ENCODE measurements at regions not wholly inside any gene's neighbourhood (a gene's known extent, or its start where the extent isn't known, plus 50 kb on each side); places are given as distances from the start of the nearest gene placed in this dataset.
"Not testable (repeated sequence)": the region's sequence is repeated elsewhere in the genome, so short reads cannot be mapped to it uniquely, and the experiment has no call there.

- DNase-seq: no peak
- no peak for ATAC-seq
- H3K27ac Mint-ChIP-seq: no peak overlapping the region
- H3K4me3 Mint-ChIP-seq: no peak overlapping the region
- no peaks in the 10 kb centered on the region for H3K36me3 Mint-ChIP-seq (ENCODE audit: low read depth)
- POLR2A ChIA-PET: no interaction called here
- H3K4me1 Mint-ChIP-seq (ENCODE audit: low read depth): no peaks in the 10 kb centered on the region
- H3K9me3 Mint-ChIP-seq (ENCODE audit: insufficient read depth): no peaks in the 10 kb centered on the region
- H3K27me3 Mint-ChIP-seq (ENCODE audit: low read depth): peaks cover 2% of the 10 kb centered on the region
- CTCF ChIA-PET: no interaction called here
Observed at GRCh38 chr6:140671926-140672325, 1297.5 kb upstream of the CITED2 start.

GRCh38 chr6:140670021-140670420 is 1295.6 kb upstream of the CITED2 start:
- DNase-seq (no peak), ATAC-seq (no peak)
- Mint-ChIP-seq H3K27ac (no peak overlapping the region), H3K9me3 (ENCODE audit: insufficient read depth) (no peaks in the 10 kb centered on the region), H3K4me1 (ENCODE audit: low read depth) (no peaks in the 10 kb centered on the region), H3K4me3 (no peak overlapping the region), H3K27me3 (ENCODE audit: low read depth) (peaks cover 2% of the 10 kb centered on the region), H3K36me3 (ENCODE audit: low read depth) (no peaks in the 10 kb centered on the region)
- ChIA-PET CTCF (no interaction called here), POLR2A (no interaction called here)

- Mint-ChIP-seq H3K9me3 (ENCODE audit: insufficient read depth) (no peaks in the 10 kb centered on the region), H3K27ac (no peak overlapping the region), H3K4me1 (ENCODE audit: low read depth) (no peaks in the 10 kb centered on the region), H3K36me3 (ENCODE audit: low read depth) (no peaks in the 10 kb centered on the region), H3K4me3 (no peak overlapping the region), H3K27me3 (ENCODE audit: low read depth) (peaks cover 2% of the 10 kb centered on the region)
- ATAC-seq (no peak), DNase-seq (no peak)
- ChIA-PET POLR2A (no interaction called here), CTCF (no interaction called here)
Observed at GRCh38 chr6:140669321-140669720, 1294.9 kb upstream of the CITED2 start.

DNA sequence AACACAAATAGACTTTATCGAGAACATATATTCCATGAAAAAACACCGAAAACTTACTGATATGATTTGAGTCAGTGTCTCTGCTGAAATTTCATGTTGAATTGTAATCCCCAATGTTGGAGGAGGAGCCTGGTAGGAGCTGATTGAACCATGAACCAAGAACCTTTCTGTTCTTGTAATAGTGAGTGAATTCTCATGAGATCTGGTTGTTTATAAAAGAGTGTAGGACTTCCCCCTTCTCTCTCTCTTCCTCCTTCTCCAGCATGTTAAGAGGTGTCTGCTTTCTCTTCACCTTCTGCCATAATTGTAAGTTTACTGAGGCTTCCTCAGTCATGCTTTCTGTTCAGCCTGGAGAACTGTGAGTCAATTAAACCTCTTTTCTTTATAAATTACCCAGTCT is 1289.3 kb upstream of the CITED2 start:
- ChIA-PET CTCF (no interaction called here), POLR2A (no interaction called here)
- DNase-seq: no peak
- no peak for ATAC-seq
- H3K27me3 Mint-ChIP-seq (ENCODE audit: low read depth): no peaks in the 10 kb centered on the region
- H3K4me3 Mint-ChIP-seq: no peak overlapping the region
- no peaks in the 10 kb centered on the region for H3K9me3 Mint-ChIP-seq (ENCODE audit: insufficient read depth)
- no peaks in the 10 kb centered on the region for H3K36me3 Mint-ChIP-seq (ENCODE audit: low read depth)
- H3K27ac Mint-ChIP-seq: no peak overlapping the region
- no peaks in the 10 kb centered on the region for H3K4me1 Mint-ChIP-seq (ENCODE audit: low read depth)

GRCh38 chr6:140663094-140663493 is 1288.6 kb upstream of the CITED2 start:
- no peak overlapping the region for H3K27ac Mint-ChIP-seq
- H3K4me3 Mint-ChIP-seq: no peak overlapping the region
- no peak for DNase-seq
- H3K27me3 Mint-ChIP-seq (ENCODE audit: low read depth): no peaks in the 10 kb centered on the region
- H3K9me3 Mint-ChIP-seq (ENCODE audit: insufficient read depth): no peaks in the 10 kb centered on the region
- H3K4me1 Mint-ChIP-seq (ENCODE audit: low read depth): no peaks in the 10 kb centered on the region
- ATAC-seq: no peak
- ChIA-PET POLR2A (no interaction called here), CTCF (no interaction called here)
- no peaks in the 10 kb centered on the region for H3K36me3 Mint-ChIP-seq (ENCODE audit: low read depth)

GRCh38 chr6:140661691-140662090 is 1287.2 kb upstream of the CITED2 start:
- ChIA-PET CTCF (no interaction called here), POLR2A (no interaction called here)
- H3K27me3 Mint-ChIP-seq (ENCODE audit: low read depth): no peaks in the 10 kb centered on the region
- H3K9me3 Mint-ChIP-seq (ENCODE audit: insufficient read depth): no peaks in the 10 kb centered on the region
- no peak overlapping the region for H3K27ac Mint-ChIP-seq
- no peak for DNase-seq
- H3K36me3 Mint-ChIP-seq (ENCODE audit: low read depth): no peaks in the 10 kb centered on the region
- no peak overlapping the region for H3K4me3 Mint-ChIP-seq
- no peak for ATAC-seq
- no peaks in the 10 kb centered on the region for H3K4me1 Mint-ChIP-seq (ENCODE audit: low read depth)

- Mint-ChIP-seq H3K27ac (no peak overlapping the region), H3K9me3 (ENCODE audit: insufficient read depth) (no peaks in the 10 kb centered on the region), H3K27me3 (ENCODE audit: low read depth) (no peaks in the 10 kb centered on the region), H3K4me3 (no peak overlapping the region), H3K36me3 (ENCODE audit: low read depth) (no peaks in the 10 kb centered on the region), H3K4me1 (ENCODE audit: low read depth) (no peaks in the 10 kb centered on the region)
- DNase-seq: no peak
- ChIA-PET CTCF (no interaction called here), POLR2A (no interaction called here)
- no peak for ATAC-seq
Observed at GRCh38 chr6:140660295-140660694, 1285.8 kb upstream of the CITED2 start.

- Mint-ChIP-seq H3K9me3 (ENCODE audit: insufficient read depth) (no peaks in the 10 kb centered on the region), H3K27ac (no peak overlapping the region), H3K4me1 (ENCODE audit: low read depth) (no peaks in the 10 kb centered on the region), H3K36me3 (ENCODE audit: low read depth) (no peaks in the 10 kb centered on the region), H3K27me3 (ENCODE audit: low read depth) (no peaks in the 10 kb centered on the region), H3K4me3 (no peak overlapping the region)
- POLR2A ChIA-PET: no interaction called here
- ATAC-seq: no peak
- CTCF ChIA-PET: no interaction called here
- DNase-seq: no peak
Observed at GRCh38 chr6:140653972-140654371, 1279.5 kb upstream of the CITED2 start.

DNA sequence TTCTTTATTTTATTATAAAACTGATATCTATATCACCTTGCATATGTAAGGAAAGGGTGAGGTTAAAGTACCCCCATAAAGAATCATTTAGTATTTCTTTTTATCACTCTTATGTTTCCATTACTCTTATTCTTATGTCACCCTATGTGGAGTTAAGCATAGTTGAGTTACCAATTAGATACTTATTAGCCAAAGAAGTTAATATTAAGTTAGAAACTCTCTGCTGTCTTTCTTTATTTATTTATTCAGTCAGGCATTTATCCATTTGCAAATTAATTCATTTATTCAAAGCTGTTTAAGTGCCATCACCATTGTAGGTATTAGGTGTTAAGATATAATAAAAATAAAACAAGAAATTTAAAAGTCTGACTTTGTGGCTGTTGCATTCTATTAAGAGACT is 1279.1 kb upstream of the CITED2 start:
- no peaks in the 10 kb centered on the region for H3K27me3 Mint-ChIP-seq (ENCODE audit: low read depth)
- no peaks in the 10 kb centered on the region for H3K36me3 Mint-ChIP-seq (ENCODE audit: low read depth)
- H3K27ac Mint-ChIP-seq: no peak overlapping the region
- CTCF ChIA-PET: no interaction called here
- no peak for DNase-seq
- no peaks in the 10 kb centered on the region for H3K4me1 Mint-ChIP-seq (ENCODE audit: low read depth)
- H3K4me3 Mint-ChIP-seq: no peak overlapping the region
- no peak for ATAC-seq
- no peaks in the 10 kb centered on the region for H3K9me3 Mint-ChIP-seq (ENCODE audit: insufficient read depth)
- POLR2A ChIA-PET: no interaction called here

GRCh38 chr6:140649502-140649901 is 1275.1 kb upstream of the CITED2 start:
- not testable (repeated sequence) for DNase-seq; H3K27me3 Mint-ChIP-seq (ENCODE audit: low read depth)

DNA sequence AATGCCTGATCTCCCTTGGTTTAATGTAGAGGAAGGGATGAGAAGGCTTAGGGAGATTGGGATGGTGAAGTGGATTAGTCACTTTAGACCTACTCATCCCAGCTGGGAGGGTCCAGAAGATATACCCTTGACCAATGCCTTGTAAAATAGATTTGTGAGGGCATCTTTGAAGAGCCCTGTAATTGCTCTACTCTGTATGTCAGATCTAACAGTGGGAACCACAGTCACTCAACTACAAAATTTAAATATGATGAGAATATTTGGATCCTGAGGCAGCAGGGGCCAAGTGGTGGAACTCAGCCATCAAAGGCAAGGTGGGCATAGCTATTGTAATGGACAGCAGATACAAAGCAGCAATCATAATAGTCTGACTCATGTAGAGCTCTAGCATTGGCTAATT is 1272.9 kb upstream of the CITED2 start:
- H3K36me3 Mint-ChIP-seq (ENCODE audit: low read depth); CTCF ChIA-PET; DNase-seq; H3K4me1 Mint-ChIP-seq (ENCODE audit: low read depth); H3K27me3 Mint-ChIP-seq (ENCODE audit: low read depth); H3K27ac Mint-ChIP-seq; POLR2A ChIA-PET; H3K4me3 Mint-ChIP-seq; ATAC-seq: not testable (repeated sequence)
- H3K9me3 Mint-ChIP-seq (ENCODE audit: insufficient read depth): peaks cover 10% of the 10 kb centered on the region

More at GRCh38 chr6:140649502-140649901, 1275.1 kb upstream of the CITED2 start:
- H3K4me1 Mint-ChIP-seq (ENCODE audit: low read depth); POLR2A ChIA-PET; CTCF ChIA-PET; H3K27ac Mint-ChIP-seq; ATAC-seq; H3K4me3 Mint-ChIP-seq; H3K36me3 Mint-ChIP-seq (ENCODE audit: low read depth): not testable (repeated sequence)
- peaks cover 10% of the 10 kb centered on the region for H3K9me3 Mint-ChIP-seq (ENCODE audit: insufficient read depth)

DNA sequence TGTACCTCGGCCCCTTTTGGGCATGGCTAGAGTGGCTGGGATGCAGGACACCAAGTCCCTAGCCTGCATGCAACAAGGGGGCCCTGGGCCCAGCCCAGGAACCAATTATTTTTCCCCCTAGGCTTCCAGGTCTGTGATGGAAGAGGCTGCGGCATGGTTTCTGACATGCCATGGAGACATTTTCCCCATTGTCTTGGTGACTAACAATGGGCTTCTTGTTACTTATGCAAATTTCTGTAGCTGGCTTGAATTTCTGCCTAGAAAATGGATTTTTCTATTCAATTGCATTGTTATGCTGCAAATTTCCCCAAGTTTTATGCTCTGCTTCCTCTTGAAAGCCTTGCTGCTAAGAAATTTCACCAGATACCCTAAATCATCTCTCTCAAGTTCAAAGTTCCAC is 1269.6 kb upstream of the CITED2 start:
- peaks cover 10% of the 10 kb centered on the region for H3K9me3 Mint-ChIP-seq (ENCODE audit: insufficient read depth)
- no peak overlapping the region for H3K4me3 Mint-ChIP-seq
- no peaks in the 10 kb centered on the region for H3K27me3 Mint-ChIP-seq (ENCODE audit: low read depth)
- no peaks in the 10 kb centered on the region for H3K36me3 Mint-ChIP-seq (ENCODE audit: low read depth)
- no peak overlapping the region for H3K27ac Mint-ChIP-seq
- ATAC-seq (no peak), DNase-seq (no peak)
- H3K4me1 Mint-ChIP-seq (ENCODE audit: low read depth): no peaks in the 10 kb centered on the region
- ChIA-PET POLR2A (no interaction called here), CTCF (no interaction called here)

GRCh38 chr6:140641412-140641811 is 1267.0 kb upstream of the CITED2 start:
- Mint-ChIP-seq H3K9me3 (ENCODE audit: insufficient read depth) (peaks cover 6% of the 10 kb centered on the region), H3K4me1 (ENCODE audit: low read depth) (no peaks in the 10 kb centered on the region), H3K4me3 (no peak overlapping the region), H3K27me3 (ENCODE audit: low read depth) (no peaks in the 10 kb centered on the region), H3K27ac (no peak overlapping the region), H3K36me3 (ENCODE audit: low read depth) (no peaks in the 10 kb centered on the region)
- ChIA-PET POLR2A (no interaction called here), CTCF (no interaction called here)
- ATAC-seq (no peak), DNase-seq (no peak)

Measured in activated CD8-positive, alpha-beta T cell treated with anti-CD3 and anti-CD28 coated beads, Interleukin-2, amount 10 ng/mL, durations not matched to agents 7 days and 5 days (primary cell).